ENCODE measurements at regions not wholly inside any gene's neighbourhood (a gene's known extent, or its start where the extent isn't known, plus 50 kb on each side); places are given as distances from the start of the nearest gene placed in this dataset.

DNA sequence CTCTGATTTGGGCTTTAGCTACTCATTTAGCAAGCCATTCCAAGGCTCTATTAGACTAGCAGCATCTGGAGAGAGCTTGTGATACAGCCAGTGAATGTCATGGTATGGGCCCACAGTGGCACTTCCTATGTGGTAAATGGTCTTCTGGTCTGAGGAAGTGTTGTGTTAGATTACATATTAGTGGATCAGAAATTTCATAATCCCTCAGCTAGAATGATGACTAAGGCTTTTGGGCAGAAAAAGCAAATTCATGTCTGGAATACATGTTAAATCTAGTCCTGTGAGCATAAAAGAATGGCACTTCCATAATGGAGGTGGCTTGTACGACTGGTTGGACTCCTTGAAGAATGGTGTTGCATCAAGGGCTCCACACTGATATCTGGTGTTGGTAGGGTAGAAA lies 436.8 kb upstream of the CWC22 start:
- DNase-seq, result no peak

DNA sequence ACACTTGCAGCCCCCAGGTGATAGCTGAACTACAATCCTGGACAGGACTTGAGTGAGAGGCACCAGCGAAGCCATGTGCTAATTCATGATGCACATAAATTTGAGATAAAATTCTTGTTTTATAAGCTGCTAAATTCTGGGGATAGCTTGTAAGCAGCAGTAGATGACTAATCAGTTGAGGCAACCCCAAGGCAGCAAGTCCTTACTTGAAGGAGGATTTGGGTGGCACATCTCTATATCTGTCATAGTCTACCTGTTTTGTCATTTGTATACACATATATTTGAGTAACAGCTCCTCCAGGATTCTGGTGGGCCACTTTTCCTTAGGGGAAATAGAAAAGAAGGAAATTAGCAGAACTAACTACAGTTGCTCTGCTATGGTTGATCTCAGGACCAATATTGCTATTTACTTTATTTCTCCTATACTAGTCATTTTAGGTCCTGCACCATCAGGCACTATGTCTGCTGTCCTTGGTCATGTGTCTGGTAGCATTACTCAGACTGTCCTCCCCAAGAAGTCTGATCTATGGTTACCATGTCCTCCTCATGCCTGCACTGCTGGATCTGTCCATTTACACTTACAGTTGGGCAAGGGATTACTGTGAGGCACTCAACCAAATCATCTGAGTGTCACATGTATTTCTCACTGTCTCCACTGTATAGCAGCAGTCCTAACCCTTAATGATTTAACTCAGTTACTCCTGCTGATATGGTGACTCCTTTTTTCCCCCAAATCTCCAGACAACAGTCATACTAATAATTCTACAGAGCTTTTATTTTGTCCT lies 436.0 kb upstream of the CWC22 start:
- DNase-seq, result no peak

DNA sequence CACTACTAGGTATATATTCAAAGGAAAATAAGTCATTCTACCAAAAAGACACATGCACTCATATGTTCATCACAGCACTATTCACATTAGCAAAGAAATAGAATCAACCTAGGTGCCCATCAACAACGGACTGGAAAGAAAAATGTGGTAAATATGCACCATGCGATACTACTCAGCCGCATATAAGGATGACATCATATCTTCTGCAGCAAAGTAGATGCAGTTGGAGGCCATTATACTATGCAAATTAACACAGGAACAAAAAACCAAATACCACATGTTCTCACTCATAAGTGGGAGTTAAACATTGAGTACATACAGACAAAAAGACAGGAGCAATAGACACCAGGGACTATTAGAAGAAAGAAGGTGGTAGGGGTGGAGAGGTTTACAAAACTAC lies 412.1 kb upstream of the CWC22 start:
- DNase-seq, result no peak

DNA sequence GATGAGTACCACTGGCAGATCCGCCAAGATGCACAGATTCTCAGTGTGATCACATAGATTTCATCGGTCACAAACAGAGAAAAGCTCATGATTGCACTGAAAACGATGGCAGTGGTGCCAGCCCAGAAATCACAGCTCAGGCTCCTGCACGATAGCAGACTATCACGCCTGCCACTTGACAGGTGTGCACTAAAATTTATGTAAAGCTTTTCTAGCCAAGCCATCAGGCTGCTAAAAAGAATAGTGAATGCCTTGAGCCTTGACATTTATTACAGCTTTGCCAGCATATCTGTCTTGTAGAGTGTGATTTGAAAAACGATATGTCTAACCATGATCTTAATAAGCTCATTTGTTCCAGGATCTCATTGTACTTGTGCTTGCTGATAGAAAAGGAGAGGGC lies 409.5 kb upstream of the CWC22 start:
- no peak for DNase-seq

DNA sequence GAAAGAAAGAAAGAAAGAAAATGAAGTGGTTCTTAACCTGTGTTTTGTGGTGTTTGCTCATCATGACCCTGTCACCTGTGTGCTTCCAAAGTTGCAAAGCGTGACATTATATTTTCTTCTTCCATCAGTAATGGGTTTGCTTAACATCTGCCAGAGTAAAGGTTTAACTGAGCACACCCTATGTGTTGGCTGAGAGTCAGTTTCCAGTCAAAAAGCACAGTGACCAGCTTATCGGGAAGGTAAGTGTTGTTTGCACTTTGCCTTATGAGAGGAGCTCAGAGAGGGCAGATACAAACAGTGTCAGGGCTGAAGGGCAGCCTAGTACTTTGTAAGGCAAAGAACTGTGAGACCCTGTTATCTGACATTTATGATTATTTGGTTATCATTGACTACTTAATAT lies 406.2 kb upstream of the CWC22 start:
- DNase-seq, result no peak

DNA sequence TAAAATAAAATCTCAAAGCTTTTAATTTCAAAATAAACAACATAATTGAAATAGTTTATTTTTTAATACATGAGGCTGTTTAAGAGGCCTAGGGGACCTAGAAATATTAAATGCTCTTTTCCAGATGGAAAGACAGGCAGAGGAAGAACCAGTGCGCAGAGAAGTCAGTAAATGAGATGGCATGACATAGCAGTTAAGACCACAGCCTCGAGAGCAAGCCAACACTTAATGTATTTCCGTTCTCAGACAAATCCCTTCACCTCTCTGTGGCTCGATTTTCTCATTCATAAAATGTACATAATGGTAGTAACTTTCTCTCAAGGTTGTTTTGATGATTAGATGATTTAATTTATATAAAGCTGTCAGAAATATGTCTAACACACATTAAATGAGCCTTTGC lies 405.1 kb upstream of the CWC22 start:
- no peak for DNase-seq

DNA sequence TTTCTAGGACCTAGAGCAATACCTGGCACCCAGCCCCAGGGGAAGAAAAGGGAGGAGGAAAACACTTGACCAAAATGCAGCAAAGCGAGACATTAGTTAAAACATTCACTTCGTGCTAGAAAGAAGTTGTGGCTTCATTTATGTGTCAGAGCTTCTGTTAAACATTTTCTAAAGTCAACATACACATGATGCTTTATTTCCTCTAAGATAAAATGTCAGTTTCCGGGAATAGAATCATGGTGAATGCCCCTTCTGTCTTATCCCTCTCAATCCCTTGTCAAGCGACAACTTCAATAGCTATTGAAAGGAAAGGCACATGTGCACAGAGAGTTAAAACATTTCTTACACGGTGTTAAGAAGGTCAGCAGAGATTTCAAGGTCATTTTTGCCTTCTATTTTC lies 404.6 kb upstream of the CWC22 start:
- DNase-seq, result no peak

DNA sequence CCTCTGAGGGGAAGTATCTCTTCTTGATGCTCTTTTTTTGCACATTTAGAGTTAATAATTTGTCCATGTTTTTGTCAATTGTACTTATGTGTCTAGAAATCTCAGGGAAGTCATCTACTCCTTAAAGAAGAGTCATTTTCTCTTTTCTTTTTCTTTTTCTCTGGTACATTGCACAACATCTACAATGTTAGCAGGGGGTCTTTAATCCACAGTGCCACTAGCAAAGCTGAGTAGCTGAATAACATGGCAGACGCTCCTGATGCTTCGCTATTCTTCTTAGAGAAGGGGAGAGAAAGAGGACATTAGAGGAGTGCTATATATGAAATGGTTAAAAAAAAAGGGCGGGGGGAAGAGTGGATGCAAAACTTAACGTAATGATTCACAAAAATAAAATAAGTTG lies 399.6 kb upstream of the CWC22 start:
- no peak for DNase-seq

DNA sequence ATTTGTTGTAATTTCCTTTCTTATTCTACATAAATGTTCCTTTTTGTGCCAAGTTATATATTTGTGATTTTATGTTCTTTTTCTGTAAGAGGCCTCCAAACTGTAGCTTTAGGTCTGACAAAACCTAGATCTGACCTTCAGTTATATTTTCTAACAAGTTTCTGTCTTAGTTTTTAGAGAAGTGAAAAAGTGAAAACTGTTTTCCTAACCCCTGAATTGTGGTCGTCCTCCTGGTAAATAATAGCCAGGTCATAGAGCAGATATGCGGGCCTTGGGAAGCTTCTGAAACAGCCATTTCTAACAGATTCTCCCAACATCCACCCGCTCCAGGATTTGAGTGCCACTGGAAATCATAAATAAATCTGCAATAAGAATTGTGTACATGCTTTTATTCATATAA lies 398.4 kb upstream of the CWC22 start:
- no peak for DNase-seq

DNA sequence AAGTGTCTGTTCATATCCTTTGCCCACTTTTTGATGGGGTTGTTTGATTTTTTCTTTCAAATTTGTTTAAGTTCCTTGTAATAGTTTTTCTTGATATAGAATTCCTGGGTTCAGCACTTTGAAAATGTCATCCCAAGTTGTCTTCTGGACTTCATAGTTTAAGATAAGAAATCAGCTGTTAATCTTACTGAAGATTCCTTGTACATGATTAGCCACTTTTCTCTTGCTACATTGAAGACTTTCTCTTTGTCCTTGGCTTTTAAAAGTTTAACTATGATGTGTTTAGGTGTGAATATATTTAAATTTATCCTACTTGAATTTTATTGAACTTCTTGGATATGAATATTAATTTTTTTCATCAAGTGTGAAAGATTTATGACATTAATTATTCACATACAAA lies 387.2 kb upstream of the CWC22 start:
- DNase-seq, result no peak

DNA sequence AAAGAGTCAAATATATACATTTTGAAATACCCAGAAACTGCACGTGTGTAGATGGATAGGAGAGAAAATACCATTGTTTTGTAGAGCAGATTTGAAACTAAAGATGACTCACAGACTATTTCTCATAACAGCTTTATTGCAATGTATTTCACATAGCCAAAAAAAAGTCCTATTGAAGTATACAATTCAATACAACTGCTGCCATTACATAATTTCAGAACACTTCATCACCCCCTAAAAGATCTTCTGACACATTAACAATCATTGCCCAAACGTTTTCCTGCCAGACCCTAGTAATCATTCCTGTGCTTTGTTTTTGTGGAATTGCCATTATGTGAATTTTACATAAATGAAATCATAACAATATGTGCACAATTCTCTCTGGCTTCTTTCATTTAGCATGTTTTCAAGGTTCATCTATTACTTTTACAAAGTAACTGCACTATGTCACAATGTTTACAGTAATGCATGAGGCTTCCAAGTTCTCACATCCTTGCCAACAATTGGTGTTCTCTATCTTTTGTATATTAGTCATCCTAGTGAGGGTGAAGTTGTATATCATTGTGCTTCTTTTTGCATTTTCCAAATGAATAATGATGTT lies 378.6 kb upstream of the CWC22 start:
- no peak for DNase-seq

DNA sequence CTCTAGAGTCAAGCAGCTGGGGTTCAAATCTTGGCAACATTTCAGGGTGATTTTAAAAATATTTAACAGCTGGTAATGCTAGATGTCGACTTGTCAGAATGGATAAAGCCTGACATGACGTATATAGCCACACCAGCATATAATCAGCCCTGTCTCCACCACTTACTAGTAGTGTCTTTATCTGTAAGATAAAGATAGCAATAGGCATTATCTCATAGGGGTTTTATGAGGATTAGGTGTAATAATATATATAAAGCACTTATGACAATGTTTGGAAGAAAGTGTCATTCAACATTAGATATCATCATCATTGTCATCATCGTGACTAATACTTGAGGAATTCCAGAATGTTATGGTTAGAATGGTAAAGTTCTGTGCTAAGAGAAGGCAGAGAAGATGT lies 369.0 kb upstream of the CWC22 start:
- no peak for DNase-seq

DNA sequence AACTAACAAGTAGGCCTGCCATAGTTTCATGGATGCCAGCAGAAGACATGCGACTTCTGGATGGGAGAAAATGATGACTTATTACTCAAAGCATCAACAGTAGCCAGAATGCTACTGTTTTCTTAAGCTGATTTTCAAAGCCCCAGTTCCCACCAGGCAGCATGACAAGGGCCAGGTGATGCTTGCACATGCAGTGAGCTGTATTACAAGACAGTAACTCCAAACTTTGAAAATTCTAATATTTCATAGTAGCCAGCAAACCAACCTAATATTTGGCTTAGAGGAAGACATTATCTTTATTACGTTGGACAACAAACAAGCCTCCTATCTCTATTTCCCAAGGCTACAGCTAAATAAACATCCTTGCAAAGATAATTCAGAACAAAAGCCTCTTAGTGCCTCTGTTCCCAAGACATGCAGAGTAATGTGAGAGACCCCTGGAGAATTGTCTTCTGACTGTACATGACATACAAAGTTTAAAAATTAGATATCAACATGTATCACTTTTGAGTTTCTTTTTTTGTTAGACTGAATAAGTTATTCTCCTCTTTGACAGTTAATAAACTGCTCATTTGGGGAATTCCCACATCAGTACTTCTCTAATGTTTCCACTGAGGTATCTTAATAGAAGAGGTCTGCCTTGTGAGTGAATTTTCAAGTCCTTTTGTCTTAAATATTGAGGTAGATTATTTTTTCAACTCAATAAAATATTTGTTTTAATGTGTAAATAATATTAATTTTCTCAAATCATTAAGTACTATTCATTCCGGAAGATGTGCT lies 367.6 kb upstream of the CWC22 start:
- DNase-seq, result no peak

DNA sequence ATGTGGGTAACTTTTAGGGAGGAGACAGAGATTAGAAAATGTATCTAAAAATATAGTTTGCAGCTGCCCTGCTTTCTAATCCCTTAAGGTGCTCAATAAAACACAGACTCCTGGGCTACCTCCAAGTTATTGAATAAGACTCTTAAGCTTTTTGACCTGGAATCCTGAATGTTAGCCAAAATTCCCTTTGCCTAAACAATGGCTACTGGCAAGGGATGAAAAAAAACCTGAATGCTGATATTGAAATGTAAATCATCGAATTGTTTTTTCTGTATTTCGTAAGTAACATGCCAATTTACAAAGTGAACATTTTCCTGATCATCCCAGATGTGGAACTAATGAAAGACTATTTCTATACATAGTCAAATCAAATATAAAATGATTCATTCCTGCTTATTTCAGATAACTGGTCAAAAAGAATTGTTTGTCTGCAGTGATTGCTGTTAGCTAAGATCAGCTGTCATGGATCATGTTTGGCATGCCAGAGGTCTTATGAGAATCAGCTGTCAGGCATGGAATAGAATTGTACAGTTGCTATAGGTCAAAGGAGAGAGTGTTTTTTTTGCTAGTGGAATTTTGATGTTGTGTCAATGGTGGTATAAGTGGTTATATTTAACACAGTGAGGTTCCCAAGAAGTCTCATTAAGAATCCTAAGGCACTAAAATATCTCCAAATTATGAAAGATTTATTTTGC lies 363.6 kb upstream of the CWC22 start:
- DNase-seq, result no peak

DNA sequence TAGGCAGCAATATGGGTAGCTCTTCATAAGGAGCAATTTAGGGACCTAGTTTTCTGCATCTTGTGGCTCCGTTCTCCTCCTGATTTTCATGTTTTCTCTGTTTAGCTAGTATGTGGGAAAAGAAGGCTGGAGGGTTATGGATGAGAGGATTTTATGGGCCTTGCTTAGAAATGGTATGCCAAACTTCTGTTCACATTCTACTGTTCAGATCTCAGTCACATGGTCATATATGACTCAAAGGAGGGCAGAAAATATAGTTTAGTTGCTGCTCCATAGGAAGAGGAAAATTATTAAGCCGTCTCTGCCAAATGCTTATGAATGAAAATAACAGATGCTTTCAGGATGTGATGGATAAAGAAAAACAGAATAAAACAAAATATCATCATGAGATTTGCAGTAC lies 361.8 kb upstream of the CWC22 start:
- DNase-seq, result no peak

DNA sequence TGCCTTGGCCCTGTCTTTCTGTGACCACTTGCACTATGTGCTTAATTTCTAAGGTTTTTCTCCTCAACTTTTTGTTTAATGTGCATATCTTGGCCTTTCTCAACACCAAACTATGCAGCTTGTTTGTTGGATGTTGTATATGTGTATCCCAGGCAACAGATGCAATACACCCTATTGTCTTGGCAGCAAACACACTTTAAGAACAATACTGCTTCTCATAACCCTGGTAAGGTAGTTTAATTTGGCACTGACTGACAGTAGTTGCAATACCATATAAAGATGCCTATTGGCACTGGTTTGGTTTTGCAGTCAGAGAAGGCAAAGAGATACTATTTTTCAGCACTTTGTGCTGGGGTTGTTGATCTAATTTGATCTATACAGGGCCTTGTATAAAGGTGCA lies 360.7 kb upstream of the CWC22 start:
- DNase-seq, result no peak

DNA sequence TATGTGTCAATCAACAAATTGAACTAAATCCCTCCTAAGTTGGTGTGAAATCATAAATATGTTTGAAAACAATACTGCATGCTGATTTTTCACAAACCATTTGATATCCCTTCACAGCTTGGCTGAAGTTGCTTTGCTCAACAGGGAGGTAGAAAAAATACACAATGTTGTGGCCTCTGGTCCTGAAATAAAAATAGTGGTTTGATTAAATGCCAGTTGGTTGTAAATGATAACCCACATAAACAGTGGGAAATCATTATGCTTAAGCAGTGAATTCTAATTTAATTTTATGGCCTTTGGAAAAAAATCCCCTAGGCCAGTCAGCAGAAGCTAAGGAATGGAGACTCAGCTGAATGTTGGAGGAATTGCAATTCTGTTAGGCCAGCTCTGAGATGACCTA lies 359.4 kb upstream of the CWC22 start:
- no peak for DNase-seq

DNA sequence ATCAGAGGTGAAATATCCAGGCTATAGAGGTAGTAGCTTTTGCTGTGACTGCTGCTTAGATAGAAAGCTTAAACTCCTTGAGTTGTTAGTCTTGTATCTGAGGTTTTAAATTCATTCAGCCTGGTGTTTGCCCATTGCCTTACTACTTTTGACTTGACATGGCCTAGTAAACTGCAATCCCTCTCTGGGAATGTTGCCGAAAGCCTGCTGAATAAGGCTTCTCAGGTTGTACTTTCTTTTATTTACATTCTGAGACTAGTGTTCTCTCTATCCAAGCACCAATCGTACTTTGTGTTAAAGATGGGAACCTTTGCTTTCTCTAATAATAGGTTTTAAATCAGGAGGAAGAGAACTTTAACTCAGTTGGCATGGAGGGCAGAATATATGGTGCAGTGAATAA lies 357.6 kb upstream of the CWC22 start:
- DNase-seq, result no peak

DNA sequence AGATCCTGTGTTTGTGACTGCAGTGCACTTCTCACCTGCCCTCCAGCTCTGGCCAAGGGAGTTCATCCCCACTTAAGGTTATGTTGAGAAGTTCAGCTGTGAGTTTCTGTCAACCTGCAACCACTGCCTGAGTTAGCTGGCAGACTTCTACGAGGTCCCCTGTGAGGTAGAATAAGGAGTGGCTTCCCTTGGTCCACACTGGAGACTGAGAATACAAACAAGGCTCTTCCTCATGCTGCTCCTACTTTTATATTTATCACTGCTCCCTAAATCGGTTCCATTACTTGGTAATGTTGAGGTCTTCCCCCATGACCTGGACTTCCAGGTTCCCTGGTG lies 353.2 kb upstream of the CWC22 start:
- DNase-seq, result no peak

DNA sequence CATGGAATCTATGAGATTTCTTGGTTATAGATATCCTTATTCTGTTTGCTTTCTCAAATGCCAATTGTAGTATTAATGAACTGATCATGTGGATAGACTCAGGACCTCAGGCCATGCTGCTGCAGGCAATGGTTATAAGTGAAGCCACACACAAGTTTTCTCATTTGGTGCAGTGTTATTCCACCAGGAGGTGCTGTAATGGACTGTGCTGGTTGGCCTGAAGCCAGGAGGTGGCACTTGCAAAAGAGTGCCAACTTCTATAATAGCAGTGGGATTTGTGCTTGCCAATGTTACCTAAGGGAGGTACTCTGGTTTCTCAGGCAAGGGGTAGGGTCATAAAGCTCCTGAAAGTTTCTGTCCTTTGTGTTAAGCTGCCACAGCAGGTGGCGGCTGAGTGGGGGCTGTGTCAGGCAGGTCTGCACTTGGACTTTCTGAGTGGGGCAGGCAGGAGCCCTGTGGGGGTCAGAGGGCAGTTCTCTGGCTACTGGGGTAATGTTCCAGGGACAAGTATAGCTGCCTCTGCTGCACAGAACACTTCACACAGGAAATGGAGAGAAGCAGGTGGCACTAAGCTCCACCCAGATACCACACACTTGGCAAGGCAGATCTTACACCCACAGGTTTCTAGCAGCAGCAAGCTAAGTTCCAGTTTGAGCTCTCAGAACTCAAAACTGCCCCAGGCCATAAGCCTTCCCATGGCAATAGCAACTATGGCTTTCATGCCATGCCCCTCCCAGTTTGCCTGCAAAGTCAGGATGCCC lies 352.6 kb upstream of the CWC22 start:
- DNase-seq, result no peak

DNA sequence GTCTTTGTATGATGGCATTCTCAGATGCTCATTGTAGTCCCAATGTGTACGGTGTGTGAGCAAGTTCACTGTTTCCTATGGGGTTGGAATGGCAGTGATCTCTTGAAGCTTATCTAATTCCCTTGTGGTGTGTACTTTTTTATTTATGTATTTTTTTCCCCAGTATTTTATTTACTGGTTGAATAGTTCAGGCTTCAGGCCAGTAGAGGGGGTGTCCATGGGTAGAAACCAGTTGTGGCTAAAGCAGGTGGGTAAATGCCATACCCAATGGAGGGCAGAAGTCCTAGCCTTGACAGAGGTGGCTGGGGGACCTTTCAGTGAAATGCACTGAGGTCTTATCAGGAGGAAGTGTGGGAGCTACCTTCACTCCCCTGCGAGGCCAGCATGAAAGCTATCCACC lies 351.4 kb upstream of the CWC22 start:
- DNase-seq, result no peak

DNA sequence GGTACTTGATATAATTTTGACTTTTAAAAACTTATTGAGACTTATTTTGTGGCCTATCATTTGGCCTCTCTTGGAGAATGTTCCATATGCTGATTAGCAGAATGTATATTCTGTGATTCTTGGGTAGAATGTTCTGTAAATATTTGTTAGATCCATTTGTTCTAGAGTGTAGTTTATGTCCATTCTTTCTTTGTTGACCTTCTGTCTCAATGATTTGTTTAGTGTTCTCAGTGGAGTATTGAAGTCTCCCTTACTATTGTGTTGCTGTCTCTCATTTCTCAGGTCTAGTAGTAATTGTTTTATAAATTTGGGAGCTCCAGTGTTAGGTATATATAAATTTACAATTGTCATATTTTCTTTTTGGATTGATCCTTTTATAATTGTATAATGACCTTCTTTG lies 349.6 kb upstream of the CWC22 start:
- no peak for DNase-seq

DNA sequence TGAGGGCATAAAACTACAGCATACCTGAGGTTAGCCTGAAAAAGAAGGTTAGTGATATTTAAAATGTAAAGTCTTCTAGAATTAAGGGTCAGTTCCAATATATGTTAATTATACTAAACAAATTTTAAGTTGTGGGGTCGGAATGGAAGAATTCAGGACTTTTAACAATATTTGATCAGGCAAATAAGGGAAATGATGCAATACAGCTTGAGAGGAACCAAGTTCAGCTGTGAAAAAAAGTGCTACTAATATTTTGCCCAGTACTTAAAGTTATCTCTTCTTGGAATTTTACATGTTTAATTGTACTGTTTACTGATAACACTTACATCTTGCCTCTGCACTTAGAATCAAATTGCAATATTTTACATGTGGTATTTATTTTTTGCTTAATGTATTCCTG lies 345.5 kb upstream of the CWC22 start:
- DNase-seq, result no peak
